ENCODE measurements at regions not wholly inside any gene's neighbourhood (a gene's known extent, or its start where the extent isn't known, plus 50 kb on each side); places are given as distances from the start of the nearest gene placed in this dataset.

- DNase-seq = no peak
Measured at GRCh38 chr9:130782886-130783530, 52.0 kb upstream of the ABL1 start.

DNA sequence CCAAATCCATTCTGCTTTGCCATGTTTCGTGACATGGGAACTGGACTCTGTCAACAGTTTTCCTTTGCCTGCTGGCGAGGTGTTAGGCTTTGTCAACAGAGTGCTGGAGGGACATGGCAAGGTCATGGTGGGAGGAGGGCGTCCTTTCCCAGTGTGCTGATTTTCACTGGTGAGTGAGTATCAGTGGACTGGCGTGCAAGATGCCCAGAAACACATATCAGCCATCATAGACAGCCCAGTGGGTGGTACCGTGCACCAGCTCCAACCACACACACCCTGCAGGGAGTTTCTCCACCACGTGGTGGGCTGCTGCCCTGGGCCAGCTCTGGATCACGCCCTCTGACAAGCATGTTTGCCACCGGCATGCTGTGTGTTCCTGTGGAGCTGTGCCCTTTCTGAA, 50.0 kb upstream of the ABL1 start:
- DNase-seq = no peak
